A549 (cell line): ENCODE measurements at regions not wholly inside any gene's neighbourhood (a gene's known extent, or its start where the extent isn't known, plus 50 kb on each side); places are given as distances from the start of the nearest gene placed in this dataset.

ENCODE experiments used
- ATAC-seq, 2 experiments: fragments of 200-7000 bp in 1 of 2; fragments of >200 bp in 1 of 2; cut with Nextera tagmentation in 1 of 2; cut with Tn5 transposase in 1 of 2; 3 replicates each; pipeline versions ENCODE4 v1.8.0 to v1.9.1; 2018 to 2020; ENCODE audit warnings: mild to moderate bottlenecking in 1 of 2, moderate library complexity in 1 of 2
- CTCF ChIA-PET: fragments of 300-600 bp; sonication (Branson Sonifier 250); formaldehyde crosslinking; extraction: SDS; loops from one replicate; lab custom pipeline; 2021; ENCODE audit warnings: antibody characterized with exemption, inconsistent platforms; lab: Yijun Ruan, JAX
- POLR2A ChIA-PET: fragments of 350-600 bp; formaldehyde crosslinking; extraction: SDS; loops from one replicate; lab custom pipeline; 2021; ENCODE audit warnings: antibody characterized with exemption, inconsistent platforms; lab: Yijun Ruan, JAX
- DNase-seq, 2 experiments: peaks; one replicate each; pipeline versions ENCODE4 v3.0.0 to v3.0.0-alpha.2; 2011 to 2016; ENCODE audit warnings: low read depth in 1 of 2, low spot score in 1 of 2
- FAIRE-seq: peaks from 2 replicates; lab custom pipeline; 2011; peaks lifted over from hg19 to GRCh38; lab: Jason Lieb, UNC
- H3K27ac ChIP-seq, 2 experiments: fragments of >200 bp; sonication (Bioruptor Twin); formaldehyde crosslinking; 3 replicates each; pipeline ENCODE4 v1.5.1; 2016 to 2017
- H3K4me1 ChIP-seq: fragments of >200 bp; sonication (Bioruptor Twin); formaldehyde crosslinking; 3 replicates; pipeline ENCODE4 v1.6.1; 2016
- H3K4me2 ChIP-seq: fragments of >200 bp; sonication (Bioruptor Twin); formaldehyde crosslinking; 3 replicates; pipeline ENCODE4 v1.6.1; 2016
- H3K4me3 ChIP-seq: fragments of >200 bp; sonication (Bioruptor Twin); formaldehyde crosslinking; 3 replicates; pipeline ENCODE4 v1.5.1; 2016
- H3K9me3 ChIP-seq: fragments of >200 bp; sonication (Bioruptor Twin); formaldehyde crosslinking; 3 replicates; pipeline ENCODE4 v1.6.1; 2016
- CBX8 ChIP-seq: fragments of 200-600 bp; sonication (generic); IDR thresholded peaks from 2 replicates; pipeline ENCODE4 v1.6.1; 2016
- CEBPB ChIP-seq, 2 experiments: fragments of >200 bp in 1 of 2; sonication (Bioruptor Twin) in 1 of 2; formaldehyde crosslinking in 1 of 2; IDR thresholded peaks; 2 replicates each; pipeline ENCODE4 v1.6.1; 2012 to 2016
- CHD4 ChIP-seq: fragments of 200-600 bp; sonication (generic); IDR thresholded peaks from 2 replicates; pipeline ENCODE4 v1.6.1; 2016; ENCODE audit warnings: antibody characterized with exemption, mild to moderate bottlenecking, borderline replicate concordance
- EHMT2 ChIP-seq: fragments of 200-600 bp; sonication (generic); IDR thresholded peaks from 2 replicates; pipeline ENCODE4 v1.6.1; 2016; ENCODE audit warnings: antibody characterized with exemption, low read depth, mild to moderate bottlenecking, moderate library complexity
- HMGXB4 ChIP-seq: fragments of 250-450 bp; sonication (Bioruptor Pico); IDR thresholded peaks from 2 replicates; pipeline ENCODE4 v1.5.0; 2021; ENCODE audit warnings: mild to moderate bottlenecking, moderate library complexity, borderline replicate concordance
- HOXB13 ChIP-seq: fragments of 250-450 bp; sonication (Bioruptor Pico); IDR thresholded peaks from 2 replicates; pipeline ENCODE4 v1.5.0; 2020; ENCODE audit warnings: low read depth, mild to moderate bottlenecking, moderate library complexity
- HOXB5 ChIP-seq: fragments of 250-450 bp; sonication (Bioruptor Pico); IDR thresholded peaks from 2 replicates; pipeline ENCODE4 v1.5.0; 2020; ENCODE audit warnings: mild to moderate bottlenecking, moderate library complexity
- JUN ChIP-seq, 2 experiments: fragments of >200 bp; sonication (Bioruptor Twin); formaldehyde crosslinking; IDR thresholded peaks; 2 replicates in 1 of 2; 3 replicates in 1 of 2; pipeline ENCODE4 v1.6.1; 2016 to 2017
- KDM1A ChIP-seq: fragments of 200-600 bp; sonication (generic); IDR thresholded peaks from 2 replicates; pipeline ENCODE4 v1.6.1; 2016; ENCODE audit warnings: low read depth, mild to moderate bottlenecking
- MAFK ChIP-seq: fragments of 450-650 bp; IDR thresholded peaks from 2 replicates; pipeline ENCODE4 v1.6.1; 2014; ENCODE audit not compliant: partially characterized antibody
- MAX ChIP-seq: IDR thresholded peaks from 2 replicates; pipeline ENCODE4 v1.6.1; 2012
- PBX3 ChIP-seq: IDR thresholded peaks from 2 replicates; pipeline ENCODE4 v1.6.1; 2012
- PHF8 ChIP-seq: fragments of 200-600 bp; sonication (generic); IDR thresholded peaks from 2 replicates; pipeline ENCODE4 v1.6.1; 2016; ENCODE audit warnings: low read depth, mild to moderate bottlenecking, antibody characterized with exemption, moderate library complexity, borderline replicate concordance
- POLR2A ChIP-seq: IDR thresholded peaks from 2 replicates; pipeline ENCODE4 v1.6.1; 2012; ENCODE audit warnings: mild to moderate bottlenecking, low read length
- POLR2AphosphoS2 ChIP-seq: conservative IDR thresholded peaks from 2 replicates; pipeline ENCODE4 v1.6.1; 2012; ENCODE audit warnings: low read length, improper control_type of control experiment, inconsistent platforms
- RARB ChIP-seq: fragments of 250-450 bp; sonication (Bioruptor Pico); IDR thresholded peaks from 2 replicates; pipeline ENCODE4 v1.8.0; 2021; ENCODE audit warnings: mild to moderate bottlenecking, moderate library complexity
- RCOR1 ChIP-seq: fragments of 150-350 bp; IDR thresholded peaks from 2 replicates; pipeline ENCODE4 v1.6.1; 2014; ENCODE audit warnings: antibody characterized with exemption, low read length, low read depth
- REST ChIP-seq: fragments of 200-600 bp; sonication (generic); IDR thresholded peaks from 2 replicates; pipeline ENCODE4 v1.6.1; 2016; ENCODE audit warnings: antibody characterized with exemption, mild to moderate bottlenecking, moderate library complexity
- ZC3H11A ChIP-seq: fragments of 450-650 bp; IDR thresholded peaks from 2 replicates; pipeline ENCODE4 v1.6.1; 2014; ENCODE audit warnings: antibody characterized with exemption, mild to moderate bottlenecking
- ZFP36 ChIP-seq: fragments of 450-650 bp; IDR thresholded peaks from 2 replicates; pipeline ENCODE4 v1.6.1; 2014; ENCODE audit warnings: borderline replicate concordance; ENCODE audit not compliant: partially characterized antibody
- ZNF302 ChIP-seq: fragments of 250-450 bp; sonication (Bioruptor Pico); IDR thresholded peaks from 2 replicates; pipeline ENCODE4 v1.9.0; 2021; ENCODE audit warnings: inconsistent platforms, mild to moderate bottlenecking, moderate library complexity
- WGBS: methylation state at CpG from one replicate; pipeline ENCODE4 v1.1.6; 2017; ENCODE audit errors: missing lambda C conversion rate; 5-methylcytosine and 5-hydroxymethylcytosine counted together

GRCh38 chr12:42807251-42807650 is 217.7 kb upstream of the PRICKLE1 start:
- no peak for ATAC-seq
- POLR2A ChIA-PET: no interaction called here
- H3K4me1 ChIP-seq: 0 out of 3 replicates have a peak, but pooled peaks cover 7% of the 10 kb centered on the region
- DNase-seq: no peak
- no peak overlapping the region for H3K4me3 ChIP-seq
- no peaks in the 10 kb centered on the region for H3K9me3 ChIP-seq
- no peak for FAIRE-seq
- H3K4me2 ChIP-seq: no peak overlapping the region
- no peak for TF ChIP-seq ZC3H11A
- no peak for TF ChIP-seq RCOR1
- no peak for TF ChIP-seq PHF8
- no peak for TF ChIP-seq CEBPB (IDR thresholded peaks at IDR 0.05)
- no peak for TF ChIP-seq ZNF302 (CRISPR knock-in tag)
- TF ChIP-seq HMGXB4 (CRISPR knock-in tag): no peak
- TF ChIP-seq KDM1A: no peak
- no peak for TF ChIP-seq REST
- TF ChIP-seq PBX3: no peak
- TF ChIP-seq CHD4: no peak
- TF ChIP-seq ZFP36: no peak
- TF ChIP-seq HOXB13 (CRISPR knock-in tag): no peak
- no peak for TF ChIP-seq EHMT2
- TF ChIP-seq JUN (IDR thresholded peaks at IDR 0.05): no peak
- TF ChIP-seq CBX8: no peak
- WGBS: 56% methylated on average over 2 of the region's 2 CpGs
- CTCF ChIA-PET: no interaction called here
- no peak overlapping the region for H3K27ac ChIP-seq

GRCh38 chr12:42804928-42805327 is 215.4 kb upstream of the PRICKLE1 start:
- TF ChIP-seq MAFK (no peak), HOXB5 (CRISPR knock-in tag) (no peak), POLR2A (no peak), RARB (CRISPR knock-in tag) (no peak), ZFP36 (no peak), POLR2AphosphoS2 (no peak), MAX (no peak)
- ChIA-PET POLR2A (no interaction called here), CTCF (interaction anchor here (0.8 kb wide), 1 partner anchor 93 kb away, joined by 3 read pairs; no protein-coding TSS in a partner anchor)
- FAIRE-seq (no peak), ATAC-seq (no peak), DNase-seq (no peak)
- H3K4me2 ChIP-seq: no peak overlapping the region
- no peaks in the 10 kb centered on the region for H3K9me3 ChIP-seq
- H3K4me1 ChIP-seq: 0 out of 3 replicates have a peak, but pooled peaks cover 6% of the 10 kb centered on the region
- WGBS: 13% methylated on average over 2 of the region's 2 CpGs
- no peak overlapping the region for H3K27ac ChIP-seq
- no peak overlapping the region for H3K4me3 ChIP-seq
